CD14-positive monocyte (primary cell): ENCODE measurements at regions not wholly inside any gene's neighbourhood (a gene's known extent, or its start where the extent isn't known, plus 50 kb on each side); places are given as distances from the start of the nearest gene placed in this dataset.

Experiments
- DNase-seq, 3 donors: peaks; one replicate each; pipeline ENCODE4 v3.0.0-alpha.2; 2011 to 2022
- H2AFZ ChIP-seq: 2 replicates; pipeline ENCODE4 v1.6.0; 2012; ENCODE audit warnings: mild to moderate bottlenecking, low read depth, low read length, inconsistent platforms; ENCODE audit not compliant: insufficient read depth, poor library complexity, severe bottlenecking
- H3K27ac ChIP-seq, 2 donors: 1 replicate in 1 of 2; 2 replicates in 1 of 2; pipeline ENCODE4 v1.5.1; 2012 to 2013; ENCODE audit warnings: low read length in 2 of 2, control low read depth in 1 of 2, inconsistent platforms in 1 of 2, low read depth in 1 of 2, mild to moderate bottlenecking in 1 of 2
- H3K27me3 ChIP-seq, 2 donors: one replicate each; pipeline versions ENCODE4 v1.6.0 to v1.6.1; 2011 to 2013; ENCODE audit warnings: low read length in 2 of 2; ENCODE audit not compliant: control insufficient read depth in 2 of 2, insufficient read depth in 2 of 2
- H3K36me3 ChIP-seq, 2 donors: replicated peaks in 1 of 2; 1 replicate in 1 of 2; 2 replicates in 1 of 2; pipeline versions ENCODE4 v1.5.1 to v1.6.1; 2012 to 2013; ENCODE audit warnings: low read length in 2 of 2, control low read depth in 1 of 2, inconsistent platforms in 1 of 2, mild to moderate bottlenecking in 1 of 2; ENCODE audit not compliant: insufficient read depth in 2 of 2, control insufficient read depth in 1 of 2
- H3K4me1 ChIP-seq, 2 donors: 1 replicate in 1 of 2; 2 replicates in 1 of 2; pipeline versions ENCODE4 v1.5.1 to v1.6.1; 2012 to 2013; ENCODE audit warnings: low read length in 2 of 2, control low read depth in 1 of 2, inconsistent platforms in 1 of 2, mild to moderate bottlenecking in 1 of 2, moderate library complexity in 1 of 2; ENCODE audit not compliant: insufficient read depth in 2 of 2, control insufficient read depth in 1 of 2
- H3K4me2 ChIP-seq: replicated peaks from 2 replicates; pipeline ENCODE3; 2012; ENCODE audit warnings: low read length, moderate library complexity, mild to moderate bottlenecking; ENCODE audit not compliant: poor library complexity, severe bottlenecking; ENCODE audit errors: extremely low read depth
- H3K4me3 ChIP-seq, 3 experiments: fragments of 200-600 bp in 1 of 3; sonication (generic) in 1 of 3; replicated peaks in 1 of 3; 1 replicate in 2 of 3; 2 replicates in 1 of 3; pipeline ENCODE4 v1.5.1; 2011 to 2013; ENCODE audit warnings: low read length in 3 of 3, mild to moderate bottlenecking in 3 of 3, control low read depth in 2 of 3, low read depth in 2 of 3, inconsistent platforms in 1 of 3, moderate library complexity in 1 of 3
- H3K79me2 ChIP-seq: 2 replicates; pipeline ENCODE4 v1.6.0; 2012; ENCODE audit warnings: mild to moderate bottlenecking, control low read depth, inconsistent platforms, low read length, moderate library complexity; ENCODE audit not compliant: insufficient read depth
- H3K9ac ChIP-seq: 2 replicates; pipeline ENCODE4 v1.6.0; 2017; ENCODE audit warnings: low read length, mild to moderate bottlenecking; ENCODE audit not compliant: insufficient read depth, poor library complexity, severe bottlenecking
- H3K9me3 ChIP-seq, 2 donors: replicated peaks in 1 of 2; 1 replicate in 1 of 2; 2 replicates in 1 of 2; pipeline versions ENCODE4 v1.5.1 to v1.6.1; 2012 to 2013; ENCODE audit warnings: low read length in 2 of 2, control low read depth in 1 of 2; ENCODE audit not compliant: control insufficient read depth in 1 of 2, insufficient read depth in 1 of 2
- H4K20me1 ChIP-seq: 2 replicates; pipeline ENCODE4 v1.6.0; 2012; ENCODE audit warnings: mild to moderate bottlenecking, low read length, control low read depth, moderate library complexity; ENCODE audit not compliant: insufficient read depth
- H3K27ac Mint-ChIP-seq, 7 donors: one replicate each; pipeline ENCODE4 v1.8.0; 2020; ENCODE audit warnings: mild to moderate bottlenecking in 7 of 7, mixed read lengths in 7 of 7, moderate library complexity in 6 of 7, inconsistent platforms in 2 of 7
- H3K27me3 Mint-ChIP-seq, 3 donors: one replicate each; pipeline ENCODE4 v1.8.0; 2021 to 2022; ENCODE audit warnings: low read depth in 3 of 3, mild to moderate bottlenecking in 3 of 3, mixed read lengths in 3 of 3, moderate library complexity in 3 of 3, inconsistent platforms in 1 of 3
- H3K36me3 Mint-ChIP-seq, 2 donors: one replicate each; pipeline ENCODE4 v1.8.0; 2020; ENCODE audit warnings: mixed read lengths in 2 of 2, inconsistent platforms in 1 of 2, mild to moderate bottlenecking in 1 of 2
- H3K4me1 Mint-ChIP-seq: one replicate; pipeline ENCODE4 v1.8.0; 2020; ENCODE audit warnings: mild to moderate bottlenecking, mixed read lengths
- H3K4me3 Mint-ChIP-seq, 2 donors: one replicate each; pipeline ENCODE4 v1.8.0; 2020; ENCODE audit warnings: mild to moderate bottlenecking in 2 of 2, mixed read lengths in 2 of 2, moderate library complexity in 1 of 2
- H3K9me3 Mint-ChIP-seq, 7 donors: one replicate each; pipeline ENCODE4 v1.8.0; 2020 to 2022; ENCODE audit warnings: mixed read lengths in 7 of 7, mild to moderate bottlenecking in 6 of 7, moderate library complexity in 6 of 7, inconsistent platforms in 2 of 7
- CTCF ChIP-seq: fragments of 200-600 bp; IDR thresholded peaks from one replicate; pipeline ENCODE4 v1.8.0; 2022; ENCODE audit warnings: antibody characterized with exemption, mild to moderate bottlenecking
- WGBS: methylation state at CpG from one replicate; pipeline ENCODE4 v1.1.5; 2013; ENCODE audit warnings: missing lambda C conversion rate; ENCODE audit not compliant: insufficient coverage; 5-methylcytosine and 5-hydroxymethylcytosine counted together
- intact Hi-C, 2 donors: fragments of 100-400 bp; cut with micrococcal nuclease; formaldehyde crosslinking; loops; one replicate each; pipeline versions ENCODE4 v1.15.0 to v1.15.1; 2023

GRCh38 chr3:182703233-182703632, 90.1 kb upstream of the ATP11B start:
- Histone ChIP-seq H3K4me2 (no peak overlapping the region), H4K20me1 (no peaks in the 10 kb centered on the region), H3K79me2 (no peaks in the 10 kb centered on the region), H3K27ac (no peak overlapping the region), H3K9ac (no peak overlapping the region), H3K9me3 (no peaks in the 10 kb centered on the region), H3K36me3 (no peaks in the 10 kb centered on the region), H3K27me3 (no peaks in the 10 kb centered on the region), H3K4me1 (no peaks in the 10 kb centered on the region), H2AFZ (no peak overlapping the region), H3K4me3 (no peak overlapping the region)
- intact Hi-C loops = no loop called here
- peaks cover 2 to 13% (median 7%) of the 10 kb centered on the region in 3 donors for H3K27me3 Mint-ChIP-seq
- H3K27ac Mint-ChIP-seq = no peak overlapping the region
- DNase-seq = no peak
- 75% methylated on average over 1 of the region's 2 CpGs for WGBS
- H3K36me3 Mint-ChIP-seq = no peaks in the 10 kb centered on the region
- no peak for TF ChIP-seq CTCF
- H3K4me1 Mint-ChIP-seq = peaks cover 5% of the 10 kb centered on the region
- no peak overlapping the region for H3K4me3 Mint-ChIP-seq
- no peaks in the 10 kb centered on the region for H3K9me3 Mint-ChIP-seq

- Mint-ChIP-seq H3K27ac (no peak overlapping the region), H3K27me3 (peaks cover 2 to 12% (median 7%) of the 10 kb centered on the region in 3 donors), H3K4me1 (no peaks in the 10 kb centered on the region), H3K36me3 (no peaks in the 10 kb centered on the region), H3K9me3 (no peaks in the 10 kb centered on the region), H3K4me3 (no peak overlapping the region)
- Histone ChIP-seq H3K4me3 (no peak overlapping the region), H4K20me1 (no peaks in the 10 kb centered on the region), H3K27ac (no peak overlapping the region), H3K9me3 (no peaks in the 10 kb centered on the region), H3K36me3 (no peaks in the 10 kb centered on the region), H3K9ac (no peak overlapping the region), H3K4me2 (no peak overlapping the region), H3K79me2 (no peaks in the 10 kb centered on the region), H2AFZ (no peak overlapping the region), H3K4me1 (no peaks in the 10 kb centered on the region), H3K27me3 (no peaks in the 10 kb centered on the region)
- intact Hi-C loops = no loop called here
- TF ChIP-seq CTCF = no peak
- no peak for DNase-seq
- WGBS = 96% methylated on average over 3 of the region's 4 CpGs
Measured at GRCh38 chr3:182704926-182705325, 88.4 kb upstream of the ATP11B start.
